IMR-90 (cell line): ENCODE measurements at regions not wholly inside any gene's neighbourhood (a gene's known extent, or its start where the extent isn't known, plus 50 kb on each side); places are given as distances from the start of the nearest gene placed in this dataset.

ENCODE experiments used
- ATAC-seq: fragments of 200-7000 bp; cut with Tn5 transposase; 2 replicates; pipeline ENCODE4 v1.9.1; 2020; ENCODE audit warnings: low read depth, mild to moderate bottlenecking, moderate library complexity
- BruUV-seq: library from RNA; stranded (reverse); fragments of 400-500 nt; replicated peaks from 2 replicates; lab custom pipeline; 2021; lab: Mats Ljungman, UMichigan
- CTCF ChIA-PET: fragments of 300-600 bp; formaldehyde crosslinking; extraction: SDS; loops from one replicate; lab custom pipeline; 2021; ENCODE audit warnings: antibody characterized with exemption; lab: Yijun Ruan, JAX
- POLR2A ChIA-PET: fragments of 300-600 bp; sonication (Branson Sonifier 250); formaldehyde crosslinking; loops from one replicate; lab custom pipeline; 2022; ENCODE audit warnings: antibody characterized with exemption; ENCODE audit not compliant: unreplicated experiment; lab: Charles Lee
- DNase-seq: peaks from one replicate; pipeline ENCODE4 v3.0.0; 2013
- H2AFZ ChIP-seq: replicated peaks from 2 replicates; pipeline ENCODE3; 2013; ENCODE audit warnings: low read length, mild to moderate bottlenecking; ENCODE audit not compliant: poor library complexity
- H2AK5ac ChIP-seq: 2 replicates; pipeline ENCODE4 v1.6.1; 2013; ENCODE audit warnings: low read depth, low read length, inconsistent platforms
- H2AK9ac ChIP-seq: replicated peaks from 2 replicates; pipeline ENCODE3; 2013; ENCODE audit warnings: mild to moderate bottlenecking, low read depth, low read length, moderate library complexity; ENCODE audit not compliant: poor library complexity
- H2BK120ac ChIP-seq: 2 replicates; pipeline ENCODE4 v1.6.1; 2013; ENCODE audit warnings: low read depth, low read length, inconsistent platforms
- H2BK15ac ChIP-seq: 3 replicates; pipeline ENCODE4 v1.6.1; 2013; ENCODE audit warnings: low read depth, low read length, inconsistent platforms
- H2BK20ac ChIP-seq: 2 replicates; pipeline ENCODE4 v1.6.1; 2013; ENCODE audit warnings: low read depth, mild to moderate bottlenecking, inconsistent platforms, low read length, moderate library complexity
- H2BK5ac ChIP-seq: 2 replicates; pipeline ENCODE4 v1.6.1; 2013; ENCODE audit warnings: mild to moderate bottlenecking, low read depth, low read length, inconsistent platforms; ENCODE audit not compliant: poor library complexity, severe bottlenecking
- H3K14ac ChIP-seq: replicated peaks from 2 replicates; pipeline ENCODE4 v1.6.1; 2013; ENCODE audit warnings: low read depth, low read length, inconsistent platforms
- H3K18ac ChIP-seq: 2 replicates; pipeline ENCODE4 v1.6.1; 2013; ENCODE audit warnings: low read depth, low read length, control low read depth
- H3K23ac ChIP-seq: 2 replicates; pipeline ENCODE4 v1.6.1; 2013; ENCODE audit warnings: low read depth, low read length, inconsistent platforms
- H3K27ac ChIP-seq: 2 replicates; pipeline ENCODE4 v1.5.1; 2013; ENCODE audit warnings: mild to moderate bottlenecking, control low read depth, low read length; ENCODE audit not compliant: insufficient read depth
- H3K27me3 ChIP-seq: 2 replicates; pipeline ENCODE4 v1.6.1; 2013; ENCODE audit warnings: low read length; ENCODE audit not compliant: control insufficient read depth, insufficient read depth
- H3K36me3 ChIP-seq: 2 replicates; pipeline ENCODE4 v1.6.1; 2013; ENCODE audit warnings: low read length, mixed read lengths; ENCODE audit not compliant: control insufficient read depth, insufficient read depth
- H3K4ac ChIP-seq: 2 replicates; pipeline ENCODE4 v1.6.1; 2013; ENCODE audit warnings: low read depth, low read length, inconsistent platforms
- H3K4me1 ChIP-seq: 2 replicates; pipeline ENCODE4 v1.6.1; 2013; ENCODE audit warnings: low read length, mixed read lengths; ENCODE audit not compliant: control insufficient read depth, insufficient read depth
- H3K4me2 ChIP-seq: 2 replicates; pipeline ENCODE4 v1.6.1; 2013; ENCODE audit warnings: low read depth, mild to moderate bottlenecking, control low read depth, low read length, moderate library complexity
- H3K4me3 ChIP-seq: 2 replicates; pipeline ENCODE4 v1.5.1; 2013; ENCODE audit warnings: low read depth, mild to moderate bottlenecking, control low read depth, low read length, moderate library complexity; ENCODE audit not compliant: insufficient read depth
- H3K56ac ChIP-seq: 2 replicates; pipeline ENCODE4 v1.6.1; 2013; ENCODE audit warnings: low read length, inconsistent platforms; ENCODE audit not compliant: insufficient read depth; ENCODE audit errors: extremely low read depth
- H3K79me1 ChIP-seq, 2 experiments: 2 replicates each; pipeline ENCODE4 v1.6.1; 2013; ENCODE audit warnings: low read length in 2 of 2, inconsistent platforms in 1 of 2, low read depth in 1 of 2
- H3K9ac ChIP-seq: 2 replicates; pipeline ENCODE4 v1.6.1; 2013; ENCODE audit warnings: low read depth, low read length, control low read depth
- H3K9me1 ChIP-seq: 2 replicates; pipeline ENCODE4 v1.6.1; 2013; ENCODE audit warnings: low read length, inconsistent platforms; ENCODE audit not compliant: insufficient read depth
- H3K9me3 ChIP-seq: 2 replicates; pipeline ENCODE4 v1.6.1; 2013; ENCODE audit warnings: low read length; ENCODE audit not compliant: control insufficient read depth, insufficient read depth
- H4K20me1 ChIP-seq: 2 replicates; pipeline ENCODE4 v1.6.1; 2013; ENCODE audit warnings: low read length, inconsistent platforms; ENCODE audit not compliant: insufficient read depth
- H4K5ac ChIP-seq: 2 replicates; pipeline ENCODE4 v1.6.1; 2013; ENCODE audit warnings: mild to moderate bottlenecking, low read depth, low read length, control low read depth
- H4K8ac ChIP-seq, 2 experiments: 2 replicates each; pipeline ENCODE4 v1.6.1; 2013; ENCODE audit warnings: low read depth in 2 of 2, low read length in 2 of 2, control low read depth in 1 of 2, inconsistent platforms in 1 of 2
- H4K91ac ChIP-seq: 2 replicates; pipeline ENCODE4 v1.6.1; 2013; ENCODE audit warnings: low read depth, low read length, inconsistent platforms; ENCODE audit not compliant: insufficient read depth
- ELK1 ChIP-seq: fragments of 150-350 bp; IDR thresholded peaks from 2 replicates; pipeline ENCODE4 v1.6.1; 2016; ENCODE audit warnings: low read depth, mild to moderate bottlenecking, low read length, moderate library complexity, borderline replicate concordance
- NFE2L2 ChIP-seq: fragments of 150-350 bp; IDR thresholded peaks from 2 replicates; pipeline ENCODE4 v1.6.1; 2016; ENCODE audit warnings: low read depth, mild to moderate bottlenecking, low read length
- WGBS, 2 experiments: methylation state at CpG; one replicate each; pipeline versions ENCODE4 v1.1.5 to v1.1.7; 2013; ENCODE audit warnings: missing lambda C conversion rate in 2 of 2; ENCODE audit not compliant: insufficient read length in 1 of 2; ENCODE audit errors: extremely low coverage in 2 of 2; 5-methylcytosine and 5-hydroxymethylcytosine counted together
- dilution Hi-C: fragments of 300-500 bp; cut with HindIII; formaldehyde crosslinking; loops from one replicate; pipeline ENCODE4 v1.14.3; 2018; ENCODE audit warnings: low sequenced_read_pairs; ENCODE audit not compliant: unreplicated experiment
- in situ Hi-C: fragments of 300-500 bp; cut with MboI; formaldehyde crosslinking; loops from 3 replicates; pipeline ENCODE4 v1.14.3; 2019; ENCODE audit warnings: low sequenced_read_pairs, inconsistent platforms, mixed read lengths
- intact Hi-C: fragments of 100-400 bp; cut with micrococcal nuclease; formaldehyde crosslinking; loops from 2 replicates; pipeline ENCODE4 v1.10.0; 2022

GRCh38 chr1:56169856-56170255 is 409.5 kb downstream of the PLPP3 start:
- Histone ChIP-seq H2AFZ (no peak overlapping the region), H2BK120ac (no peak overlapping the region), H2AK9ac (no peak overlapping the region), H4K5ac (no peak overlapping the region), H4K20me1 (no peaks in the 10 kb centered on the region), H3K9me3 (no peaks in the 10 kb centered on the region), H3K36me3 (no peaks in the 10 kb centered on the region), H3K27ac (no peak overlapping the region), H2AK5ac (no peak overlapping the region), H3K4me2 (no peak overlapping the region), H3K27me3 (no peaks in the 10 kb centered on the region), H3K4ac (no peak overlapping the region), H2BK15ac (no peak overlapping the region), H3K4me1 (peaks cover 5% of the 10 kb centered on the region; the same call in 1 of the 2 replicates), H3K4me3 (no peak overlapping the region), H3K56ac (no peak overlapping the region), H2BK20ac (no peak overlapping the region), H3K9me1 (no peaks in the 10 kb centered on the region; the same call in 1 of the 2 replicates), H4K91ac (no peak overlapping the region), H3K14ac (no peak overlapping the region), H3K23ac (no peak overlapping the region), H4K8ac (no peak overlapping the region), H3K9ac (no peak overlapping the region), H3K79me1 (no peaks in the 10 kb centered on the region), H3K18ac (no peak overlapping the region), H2BK5ac (no peak overlapping the region)
- DNase-seq (peak; percentile 70), ATAC-seq (no peak; the same call in 1 of the 2 replicates)
- ChIA-PET CTCF (interaction anchor here (0.5 to 1.0 kb wide), 2 partner anchors 16 to 859 kb away, joined by 3 to 4 read pairs; no protein-coding TSS in a partner anchor), POLR2A (no interaction called here)
- dilution Hi-C loops, result no loop called here
- BruUV-seq, result no TSS peak
- in situ Hi-C loops, result no loop called here
- TF ChIP-seq ELK1 (no peak), NFE2L2 (no peak)
- intact Hi-C loops, result no loop called here
- no CpG with 5 or more reads among the region's 1 CpG for WGBS, 2 experiments
